Esophagus muscularis mucosa (tissue), 4 donors: ENCODE measurements at regions not wholly inside any gene's neighbourhood (a gene's known extent, or its start where the extent isn't known, plus 50 kb on each side); places are given as distances from the start of the nearest gene placed in this dataset.

Source experiments
- CTCF ChIP-seq, 3 experiments: fragments of 200-600 bp in 2 of 3; fragments of 450-650 bp in 1 of 3; sonication (generic) in 2 of 3; IDR thresholded peaks; one replicate each; pipeline ENCODE4 v1.5.1; 2017 to 2019; ENCODE audit warnings: antibody characterized with exemption in 3 of 3, mild to moderate bottlenecking in 2 of 3, moderate library complexity in 1 of 3
- EP300 ChIP-seq: sonication (generic); formaldehyde crosslinking; IDR thresholded peaks from one replicate; pipeline ENCODE4 v1.6.1; 2017; ENCODE audit warnings: antibody characterized with exemption
- POLR2A ChIP-seq: fragments of 450-650 bp; IDR thresholded peaks from one replicate; pipeline ENCODE4 v1.6.1; 2017; ENCODE audit warnings: antibody characterized with exemption, moderate library complexity, mild to moderate bottlenecking, low read depth
- POLR2AphosphoS5 ChIP-seq, 2 donors: sonication (generic); formaldehyde crosslinking; IDR thresholded peaks; one replicate each; pipeline ENCODE4 v1.6.1; 2017; ENCODE audit warnings: antibody characterized with exemption in 2 of 2

- TF ChIP-seq CTCF (IDR thresholded peaks at IDR 0.05): no peak
- TF ChIP-seq EP300: no peak
- TF ChIP-seq POLR2AphosphoS5 (IDR thresholded peaks at IDR 0.05): no peak
- no peak for TF ChIP-seq POLR2A
Observed at GRCh38 chr5:124111886-124112285, 599.9 kb downstream of the CSNK1G3 start.
